GDM1 (cell line): ENCODE measurements at regions not wholly inside any gene's neighbourhood (a gene's known extent, or its start where the extent isn't known, plus 50 kb on each side); places are given as distances from the start of the nearest gene placed in this dataset.

ENCODE experiments used
- DNase-seq: peaks from one replicate; lab custom pipeline; 2025; lab: John Stamatoyannopoulos, UW

GRCh38 chr2:241942416-241943208, 73.1 kb downstream of the RTP5 start:
- DNase-seq = no peak

- no peak for DNase-seq
Observed at GRCh38 chr2:241943209-241943850, 73.8 kb downstream of the RTP5 start.

- DNase-seq = no peak
Observed at GRCh38 chr2:241943961-241944575, 74.5 kb downstream of the RTP5 start.

GRCh38 chr2:241944821-241945220, 75.3 kb downstream of the RTP5 start:
- no peak for DNase-seq

- DNase-seq = no peak
Observed at GRCh38 chr2:241945311-241945710, 75.8 kb downstream of the RTP5 start.

- no peak for DNase-seq
Observed at GRCh38 chr2:241945803-241946202, 76.3 kb downstream of the RTP5 start.

- DNase-seq = no peak
Observed at GRCh38 chr2:241946306-241947003, 76.9 kb downstream of the RTP5 start.

- DNase-seq = no peak
Observed at GRCh38 chr2:241947004-241947350, 77.4 kb downstream of the RTP5 start.

- no peak for DNase-seq
Observed at GRCh38 chr2:241947401-241947800, 77.9 kb downstream of the RTP5 start.

GRCh38 chr2:241947876-241948275, 78.3 kb downstream of the RTP5 start:
- no peak for DNase-seq

- no peak for DNase-seq
Observed at GRCh38 chr2:241948299-241948897, 78.9 kb downstream of the RTP5 start.

GRCh38 chr2:241948901-241949735, 79.6 kb downstream of the RTP5 start:
- DNase-seq = no peak

- DNase-seq = no peak
Observed at GRCh38 chr2:241949736-241950412, 80.3 kb downstream of the RTP5 start.

- peak; percentile 17 for DNase-seq
Observed at GRCh38 chr2:241950413-241951315, 81.1 kb downstream of the RTP5 start.

- no peak for DNase-seq
Observed at GRCh38 chr2:241951316-241951700, 81.8 kb downstream of the RTP5 start.

GRCh38 chr2:241951920-241952319, 82.4 kb downstream of the RTP5 start:
- no peak for DNase-seq

GRCh38 chr2:241952816-241953215, 83.3 kb downstream of the RTP5 start:
- DNase-seq = no peak

- no peak for DNase-seq
Observed at GRCh38 chr2:241953324-241953928, 83.9 kb downstream of the RTP5 start.

- DNase-seq = no peak
Observed at GRCh38 chr2:241956521-241957110, 87.1 kb downstream of the RTP5 start.
